SKM-1 treated with dmso at 0.1 percent for 144 hours (cell line): ENCODE measurements at regions not wholly inside any gene's neighbourhood (a gene's known extent, or its start where the extent isn't known, plus 50 kb on each side); places are given as distances from the start of the nearest gene placed in this dataset.
"Not testable (repeated sequence)": the region's sequence is repeated elsewhere in the genome, so short reads cannot be mapped to it uniquely, and the experiment has no call there.

Experiments used
- DNase-seq: peaks from one replicate; lab custom pipeline; 2025; ENCODE audit not compliant: unreplicated experiment; lab: John Stamatoyannopoulos, UW

GRCh38 chr5:118491351-118491750, 497.0 kb downstream of the DTWD2 start:
- DNase-seq = no peak

- DNase-seq = no peak
These were observed 501.6 kb downstream of the DTWD2 start for GRCh38 chr5:118486647-118487225.

GRCh38 chr5:118479285-118479684, 509.1 kb downstream of the DTWD2 start:
- no peak for DNase-seq

- DNase-seq = no peak
These were observed 509.5 kb downstream of the DTWD2 start for GRCh38 chr5:118478852-118479251.

- no peak for DNase-seq
These were observed 520.3 kb downstream of the DTWD2 start for GRCh38 chr5:118468085-118468484.

GRCh38 chr5:118467103-118467502, 521.2 kb downstream of the DTWD2 start:
- DNase-seq = no peak

- no peak for DNase-seq
These were observed 521.9 kb downstream of the DTWD2 start for GRCh38 chr5:118466418-118466817.

GRCh38 chr5:118462276-118462675, 526.1 kb downstream of the DTWD2 start:
- not testable (repeated sequence) for DNase-seq

GRCh38 chr5:118461436-118461835, 526.9 kb downstream of the DTWD2 start:
- DNase-seq = no peak

- no peak for DNase-seq
These were observed 528.9 kb downstream of the DTWD2 start for GRCh38 chr5:118459490-118459889.

- no peak for DNase-seq
These were observed 532.3 kb downstream of the DTWD2 start for GRCh38 chr5:118456085-118456484.

GRCh38 chr5:118451697-118452247, 536.6 kb downstream of the DTWD2 start:
- DNase-seq = no peak

- no peak for DNase-seq
These were observed 537.6 kb downstream of the DTWD2 start for GRCh38 chr5:118450554-118451332.

GRCh38 chr5:118447350-118447749, 541.0 kb downstream of the DTWD2 start:
- no peak for DNase-seq

GRCh38 chr5:118441956-118442355, 546.4 kb downstream of the DTWD2 start:
- DNase-seq = no peak

- DNase-seq = no peak
These were observed 547.3 kb downstream of the DTWD2 start for GRCh38 chr5:118441034-118441433.

- no peak for DNase-seq
These were observed 547.9 kb downstream of the DTWD2 start for GRCh38 chr5:118440496-118440895.

GRCh38 chr5:118439831-118440230, 548.5 kb downstream of the DTWD2 start:
- no peak for DNase-seq

GRCh38 chr5:118435131-118435530, 553.2 kb downstream of the DTWD2 start:
- DNase-seq = no peak

GRCh38 chr5:118434522-118434921, 553.8 kb downstream of the DTWD2 start:
- no peak for DNase-seq

GRCh38 chr5:118430076-118430475, 558.3 kb downstream of the DTWD2 start:
- no peak for DNase-seq

- no peak for DNase-seq
These were observed 580.4 kb downstream of the DTWD2 start for GRCh38 chr5:118407958-118408357.
